ENCODE measurements at regions not wholly inside any gene's neighbourhood (a gene's known extent, or its start where the extent isn't known, plus 50 kb on each side); places are given as distances from the start of the nearest gene placed in this dataset.
"Not testable (repeated sequence)": the region's sequence is repeated elsewhere in the genome, so short reads cannot be mapped to it uniquely, and the experiment has no call there.

GRCh38 chr10:33100781-33101391, 142.9 kb upstream of the ITGB1 start:
- peak; percentile 63 for DNase-seq

DNA sequence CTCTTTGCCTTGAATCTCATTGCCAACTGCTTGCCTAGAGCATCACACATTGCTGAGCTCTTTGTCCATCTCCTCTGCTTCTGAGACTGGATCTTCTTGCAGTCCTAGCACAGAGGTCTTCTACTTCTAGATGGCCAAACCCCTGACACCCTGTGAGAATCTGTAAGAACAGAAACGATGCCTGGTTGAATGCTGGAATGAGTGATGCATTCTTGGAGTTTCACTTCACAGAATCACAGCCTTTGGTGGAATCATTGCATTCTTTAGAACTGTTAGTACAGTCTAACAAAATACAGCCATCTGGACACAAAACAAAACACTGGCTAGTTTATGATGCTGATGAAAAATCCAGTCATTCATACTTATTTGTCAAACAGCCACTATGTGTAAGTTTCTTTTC, 141.7 kb upstream of the ITGB1 start:
- no peak for DNase-seq

DNA sequence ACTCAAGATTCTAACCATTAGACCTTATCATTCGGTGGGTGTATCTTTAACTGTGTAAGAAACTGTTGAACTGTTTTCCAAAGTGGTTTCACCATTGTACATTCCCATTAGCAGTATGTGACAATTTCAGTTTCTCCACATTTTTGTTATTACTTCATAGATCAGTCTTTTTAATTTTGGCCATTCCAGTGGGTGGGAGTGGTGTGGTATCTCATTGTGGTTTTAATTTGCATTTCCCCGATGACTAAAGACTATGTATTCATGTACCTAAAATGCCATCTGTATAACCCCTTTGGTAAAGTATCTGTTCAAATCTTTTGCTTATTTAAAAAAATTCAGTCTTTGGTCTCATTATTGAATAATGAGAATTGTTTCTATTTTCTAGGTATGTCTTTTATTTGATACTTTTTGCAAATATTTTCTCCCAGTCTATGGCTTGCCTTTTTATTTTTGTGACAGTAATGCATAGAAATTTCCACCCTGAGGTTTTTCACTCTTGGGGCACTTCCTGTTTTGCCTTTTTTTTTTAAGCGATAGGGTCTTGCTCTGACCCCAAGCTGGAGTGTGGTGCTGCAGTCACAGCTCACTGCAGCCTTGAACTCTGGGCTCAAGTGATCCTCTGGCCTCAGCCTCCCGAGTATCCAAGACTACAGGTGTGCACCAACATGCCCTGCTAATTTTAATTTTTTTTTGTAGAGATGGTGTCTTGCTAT, 141.1 kb upstream of the ITGB1 start:
- DNase-seq, result peak; percentile 27

DNA sequence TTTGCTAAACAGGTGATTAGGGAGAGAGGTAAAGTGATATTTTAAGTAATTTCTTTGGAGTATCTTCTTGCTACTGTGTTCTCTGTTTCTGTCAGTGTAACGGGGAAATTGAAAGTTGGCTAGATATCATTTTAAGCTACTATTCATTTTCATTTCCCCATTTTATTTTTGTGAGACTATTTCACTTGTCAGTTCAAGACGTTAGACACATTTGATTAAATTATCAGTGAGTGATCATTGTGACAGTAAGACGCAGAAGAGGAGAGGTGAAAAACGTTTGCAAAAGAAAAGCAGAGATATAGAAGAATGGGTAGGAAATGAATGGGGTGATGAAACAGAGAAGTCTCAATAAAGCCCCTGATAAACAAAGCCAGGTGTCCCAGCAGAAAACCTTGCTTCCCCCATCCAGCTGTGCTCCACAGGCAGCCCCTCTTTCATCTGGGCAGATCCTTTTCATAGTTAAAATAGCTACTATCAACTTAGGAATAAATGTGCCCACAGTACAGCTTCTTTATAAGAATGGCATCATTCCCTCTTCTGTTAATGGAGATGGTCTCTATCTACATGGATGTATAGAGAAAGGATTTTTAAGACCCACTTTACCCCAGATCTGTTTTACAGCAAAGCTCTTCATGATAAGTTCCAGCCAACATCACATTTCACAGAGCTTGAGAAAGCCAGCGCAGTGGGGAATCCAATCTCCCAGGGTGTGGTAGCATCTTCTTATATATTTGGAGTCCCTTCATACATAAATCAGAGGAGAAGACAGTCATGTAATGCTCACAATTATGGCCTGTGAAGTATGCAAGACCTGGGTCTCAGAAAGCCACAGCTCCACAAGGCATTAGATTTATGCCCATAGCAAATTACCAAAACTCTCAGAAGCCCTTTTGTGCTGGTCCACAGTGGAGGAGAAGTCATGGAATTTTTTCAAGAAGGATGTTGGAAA, 138.1 kb upstream of the ITGB1 start:
- DNase-seq, result no peak

DNA sequence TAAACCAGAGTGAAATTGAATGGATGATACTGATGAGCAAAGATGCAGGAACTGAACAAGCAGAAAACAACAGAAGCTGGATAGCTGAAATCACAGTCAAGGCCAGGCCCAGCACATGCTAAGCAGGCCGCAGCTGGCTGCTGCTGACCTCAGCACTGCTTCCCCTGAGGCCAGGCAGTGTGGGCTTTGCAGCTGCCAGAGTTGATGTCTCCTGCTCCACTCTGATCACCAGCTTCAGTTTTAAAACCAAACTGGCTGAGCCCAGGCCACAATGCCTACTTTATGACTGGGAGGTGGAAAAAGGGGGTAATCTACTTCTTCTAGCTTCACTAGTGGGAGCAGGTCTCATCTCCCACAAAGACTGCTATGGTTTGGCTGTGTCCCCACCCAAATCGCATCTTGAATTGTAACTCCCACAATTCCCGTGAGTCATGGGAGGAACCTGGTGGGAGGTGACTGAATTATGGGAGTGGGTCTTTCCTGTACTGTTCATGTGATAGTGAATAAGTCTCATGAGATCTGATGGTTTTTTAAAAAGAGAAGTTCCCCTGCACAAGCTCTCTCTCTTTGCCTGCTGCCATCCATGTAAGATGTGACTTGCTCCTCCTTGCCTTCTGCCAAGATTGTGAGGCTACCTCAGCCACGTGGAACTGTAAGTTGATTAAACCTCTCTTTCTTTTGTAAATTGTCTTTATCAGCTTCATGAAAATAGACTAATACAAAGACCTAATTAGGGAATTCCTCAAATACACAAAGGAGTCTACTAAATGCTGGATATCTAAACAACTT, 136.4 kb upstream of the ITGB1 start:
- DNase-seq, result no peak

DNA sequence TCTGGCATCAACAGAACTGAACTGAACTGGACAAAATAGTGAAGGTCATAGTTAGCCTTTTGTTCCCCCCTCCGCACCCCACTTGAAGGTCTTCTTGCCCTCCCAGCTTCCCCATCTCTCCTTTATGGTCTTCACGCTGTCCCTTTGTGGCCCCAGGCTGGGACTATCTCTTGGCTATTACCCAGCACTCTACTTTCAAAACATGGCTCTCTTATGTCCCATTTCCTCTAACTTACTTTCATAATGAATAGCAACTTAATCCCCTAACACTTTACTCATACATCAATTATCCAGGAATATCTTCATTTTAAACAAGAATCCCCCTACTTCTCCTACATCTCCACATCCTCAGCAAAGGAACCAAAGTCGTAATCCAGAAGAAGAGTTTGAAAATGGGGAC, 135.3 kb upstream of the ITGB1 start:
- no peak for DNase-seq

DNA sequence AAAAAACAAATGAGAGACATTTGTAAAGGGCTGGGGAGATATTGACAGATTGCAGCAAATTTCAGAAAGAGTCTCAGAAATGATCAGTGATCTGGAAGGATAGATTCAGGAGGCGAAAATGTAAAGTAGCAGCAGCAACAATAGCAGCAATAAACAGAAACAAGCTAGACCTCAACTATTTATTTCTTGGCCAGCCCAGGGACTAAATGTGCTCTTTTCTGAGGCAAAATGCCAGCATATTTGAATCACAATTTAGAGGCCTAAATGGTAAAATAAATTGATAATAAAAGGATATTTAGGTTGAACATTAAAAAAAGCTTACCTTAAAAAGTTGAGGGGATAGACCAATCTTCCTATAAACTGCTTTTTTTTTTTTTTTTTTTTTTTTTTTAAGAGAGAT, 134.6 kb upstream of the ITGB1 start:
- no peak for DNase-seq

DNA sequence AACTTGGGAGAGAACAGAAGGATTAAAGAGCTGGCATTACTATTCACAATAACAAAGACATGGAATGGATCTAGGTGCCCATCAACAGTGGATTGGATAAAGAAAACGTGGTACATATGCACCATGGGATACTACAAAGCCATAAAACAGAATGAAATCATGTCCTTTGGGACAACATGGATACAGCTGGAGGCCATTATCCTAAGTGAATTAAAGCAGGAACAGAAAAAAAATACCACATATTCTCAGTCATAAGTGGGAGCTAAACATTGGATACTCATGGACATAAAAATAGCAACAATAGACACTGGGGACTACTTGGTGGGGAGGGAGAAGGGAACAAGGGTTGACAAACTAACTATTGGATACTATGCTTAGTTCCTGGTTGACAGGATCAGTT, 133.2 kb upstream of the ITGB1 start:
- no peak for DNase-seq

DNA sequence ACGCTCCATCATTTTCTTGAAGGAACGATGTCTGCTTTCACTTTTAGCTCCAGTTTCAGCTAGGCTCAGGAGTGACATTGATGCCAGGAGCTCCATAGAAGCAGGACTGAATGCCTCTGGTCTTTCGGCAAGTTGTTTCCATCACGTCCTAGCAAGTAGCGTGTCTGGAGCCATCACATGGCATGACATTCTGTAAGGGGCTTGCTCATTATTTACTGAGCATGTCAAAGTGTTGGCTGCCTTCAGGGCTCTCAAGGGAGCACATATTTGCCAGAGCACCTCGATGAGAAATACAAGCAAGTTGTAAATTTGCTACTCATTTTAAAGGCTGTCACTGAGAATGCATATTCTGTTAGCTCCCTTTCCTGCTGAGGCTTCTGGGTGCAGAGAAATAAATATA, 131.0 kb upstream of the ITGB1 start:
- no peak for DNase-seq

DNA sequence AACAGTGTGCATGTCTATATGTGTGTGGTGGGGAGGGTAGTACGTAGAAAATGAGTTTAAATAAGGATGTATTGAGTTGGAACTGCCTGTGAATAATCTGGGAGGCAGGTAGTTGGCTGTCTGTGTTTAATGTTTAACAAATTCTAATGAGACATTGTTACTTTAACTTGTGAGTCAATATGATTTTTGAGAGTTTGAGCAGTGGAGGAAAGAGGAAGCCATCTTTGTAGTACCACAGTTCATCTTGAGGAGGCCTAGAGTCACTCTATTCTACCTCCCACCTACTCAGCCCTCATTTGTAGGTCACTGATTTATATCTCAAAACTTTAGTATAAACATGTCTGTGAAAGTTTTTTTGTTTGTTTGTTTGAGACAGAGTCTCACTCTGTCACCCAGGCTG, 129.9 kb upstream of the ITGB1 start:
- DNase-seq, result no peak

DNA sequence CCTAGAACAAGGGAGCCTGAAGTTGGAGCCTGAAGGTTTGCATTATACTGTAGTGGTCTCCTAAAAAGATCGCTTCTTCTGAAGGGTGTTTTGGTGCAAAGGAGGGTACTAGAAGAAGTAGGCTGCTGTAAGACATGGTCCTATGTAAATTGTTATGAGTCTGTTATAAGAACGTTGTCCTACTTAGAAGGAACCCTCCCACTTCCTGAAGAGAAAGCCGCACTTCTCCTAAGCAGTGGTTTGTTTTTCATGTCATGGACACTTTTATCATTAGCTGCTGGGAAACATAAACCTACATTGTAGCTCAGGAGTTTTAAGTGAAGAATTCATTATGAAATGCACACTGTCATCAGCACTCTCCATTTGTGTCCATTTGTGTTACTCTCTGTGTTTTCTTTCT, 129.1 kb upstream of the ITGB1 start:
- DNase-seq, result peak; percentile 7

GRCh38 chr10:33086100-33086499, 128.1 kb upstream of the ITGB1 start:
- no peak for DNase-seq

- no peak for DNase-seq
Observed at GRCh38 chr10:33085313-33085833, 127.3 kb upstream of the ITGB1 start.

GRCh38 chr10:33084453-33084852, 126.4 kb upstream of the ITGB1 start:
- no peak for DNase-seq

DNA sequence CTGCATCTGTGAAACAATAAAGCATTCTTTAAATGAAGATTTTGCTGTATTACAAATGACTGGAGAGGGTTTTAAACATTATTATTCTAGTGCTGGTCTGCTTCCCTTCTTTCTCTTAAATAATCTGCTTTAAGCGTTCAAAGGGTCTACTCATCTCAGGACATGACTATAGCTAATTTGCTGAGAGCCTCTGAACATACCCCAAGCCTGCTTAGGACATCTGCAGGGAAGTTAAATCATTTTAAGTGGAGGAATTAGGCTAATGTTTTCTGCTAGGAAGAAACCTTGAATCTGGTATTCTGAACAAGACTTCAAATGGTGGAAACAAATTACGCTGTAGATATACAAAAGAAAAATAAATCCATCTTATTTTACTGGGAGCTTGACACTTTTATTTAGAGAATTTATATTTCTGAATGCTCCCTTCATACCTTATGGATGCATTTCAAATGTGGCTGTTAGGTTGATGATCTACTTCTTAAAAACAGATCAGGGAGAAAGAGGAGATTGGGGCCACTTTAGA, 124.4 kb upstream of the ITGB1 start:
- DNase-seq, result no peak

GRCh38 chr10:33080467-33080866, 122.4 kb upstream of the ITGB1 start:
- not testable (repeated sequence) for DNase-seq

DNA sequence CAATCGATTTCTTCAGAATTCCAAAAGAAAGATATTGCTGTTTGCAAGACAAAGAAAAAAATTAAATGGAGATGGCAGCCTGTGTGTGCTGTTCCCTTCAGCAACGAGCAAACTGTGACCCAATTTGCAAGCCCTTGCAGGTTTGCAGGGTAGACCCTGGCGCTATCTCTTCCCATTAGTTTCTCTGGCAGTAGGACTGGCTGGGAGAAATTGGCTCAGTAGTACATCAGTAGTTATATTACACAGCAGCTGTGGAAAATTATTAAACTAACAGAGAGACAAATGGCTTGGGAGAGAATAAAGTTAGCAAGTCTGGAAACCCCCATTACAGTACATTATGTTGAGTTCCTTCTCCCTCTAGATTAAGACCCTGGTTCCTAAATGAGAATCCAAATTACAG, 116.4 kb upstream of the ITGB1 start:
- no peak for DNase-seq

- no peak for DNase-seq
Observed at GRCh38 chr10:33073641-33074415, 115.8 kb upstream of the ITGB1 start.

DNA sequence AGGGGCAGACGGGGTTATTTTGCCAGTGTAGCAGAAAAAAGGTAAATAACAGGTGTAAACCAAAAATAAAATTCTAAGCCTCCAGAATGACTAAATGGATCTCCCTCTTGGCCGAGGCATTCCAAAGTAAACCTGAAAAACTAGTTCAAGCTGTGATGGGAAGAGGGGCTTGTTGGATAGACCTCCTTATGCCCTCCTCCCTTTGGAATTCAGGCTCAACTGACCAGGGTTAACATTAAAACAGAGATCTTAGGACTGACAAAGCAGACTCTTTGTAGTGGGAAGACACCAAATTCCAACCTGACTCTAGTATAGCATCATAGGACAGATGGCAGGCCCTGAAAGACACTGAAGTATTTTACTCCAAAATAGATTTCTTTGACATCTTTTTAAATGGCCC, 113.8 kb upstream of the ITGB1 start:
- DNase-seq, result no peak

DNA sequence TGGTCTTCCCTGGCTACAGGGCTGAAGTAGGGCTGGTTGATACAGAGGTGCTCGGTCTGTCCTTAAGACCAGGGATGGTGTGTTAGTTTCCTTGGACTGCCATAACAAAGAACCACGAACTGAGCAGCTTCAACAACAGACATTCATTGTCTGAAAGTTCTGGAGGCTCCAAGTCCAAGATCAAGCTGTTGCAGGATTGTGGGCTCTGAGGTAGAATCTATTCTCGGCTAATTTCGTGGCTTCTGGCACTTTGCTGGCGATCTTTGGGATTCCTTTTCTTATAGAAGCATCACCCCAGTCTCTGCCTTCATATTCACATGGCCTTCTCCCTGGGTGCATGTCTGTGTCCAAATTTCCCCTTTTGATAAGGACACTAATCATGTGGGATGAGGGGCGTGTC, 112.1 kb upstream of the ITGB1 start:
- no peak for DNase-seq

DNA sequence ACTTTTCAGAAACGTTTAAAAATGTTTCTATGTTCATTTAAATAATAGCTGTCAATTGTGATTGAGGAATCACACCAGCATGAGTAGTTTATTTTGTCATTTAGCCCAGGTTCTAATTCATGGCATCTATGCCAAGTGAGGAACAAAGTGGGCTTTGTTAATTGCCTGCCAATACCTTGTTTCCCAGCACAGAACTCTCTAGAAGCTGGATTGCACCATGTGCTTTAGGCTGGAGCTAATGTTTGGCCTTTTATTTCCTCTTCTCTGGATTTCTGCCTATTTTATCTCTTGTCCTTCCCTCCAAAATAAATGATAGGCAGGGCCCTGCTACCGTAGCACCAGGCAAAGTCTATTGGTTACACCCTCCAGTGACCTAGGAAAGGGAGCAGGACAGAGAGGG, 109.9 kb upstream of the ITGB1 start:
- DNase-seq, result no peak

- no peak for DNase-seq
Observed at GRCh38 chr10:33067481-33067880, 109.5 kb upstream of the ITGB1 start.

Measured in OCI-M1 (cell line).